Activated T-helper 1 cell treated with anti-CD3 and anti-CD28 coated beads, Interleukin-2, amount 50 U/mL, for 16 hours (primary cell): ENCODE measurements at regions not wholly inside any gene's neighbourhood (a gene's known extent, or its start where the extent isn't known, plus 50 kb on each side); places are given as distances from the start of the nearest gene placed in this dataset.
"Not testable (repeated sequence)": the region's sequence is repeated elsewhere in the genome, so short reads cannot be mapped to it uniquely, and the experiment has no call there.

Source experiments
- DNase-seq, 2 donors: peaks; one replicate each; pipeline ENCODE4 v3.0.0-alpha.2; 2020; ENCODE audit warnings: low read depth in 1 of 2, low spot score in 1 of 2

- not testable (repeated sequence) for DNase-seq
These were observed 111.4 kb downstream of the CCDC74A start for GRCh38 chr2:131639001-131639620.

GRCh38 chr2:131641414-131642206 is 113.9 kb downstream of the CCDC74A start:
- DNase-seq, result no peak

GRCh38 chr2:131643180-131643579 is 115.5 kb downstream of the CCDC74A start:
- DNase-seq, result not testable (repeated sequence)

GRCh38 chr2:131645177-131645765 is 117.6 kb downstream of the CCDC74A start:
- DNase-seq, result no peak

GRCh38 chr2:131646220-131646619 is 118.5 kb downstream of the CCDC74A start:
- not testable (repeated sequence) for DNase-seq

- no peak for DNase-seq
These were observed 119.1 kb downstream of the CCDC74A start for GRCh38 chr2:131646669-131647297.

- DNase-seq, result not testable (repeated sequence)
These were observed 120.9 kb downstream of the CCDC74A start for GRCh38 chr2:131648565-131648964.

- DNase-seq, result not testable (repeated sequence)
These were observed 124.6 kb downstream of the CCDC74A start for GRCh38 chr2:131652246-131652645.

GRCh38 chr2:131654107-131654506 is 126.4 kb downstream of the CCDC74A start:
- DNase-seq, result not testable (repeated sequence)

- DNase-seq, result no peak
These were observed 129.3 kb downstream of the CCDC74A start for GRCh38 chr2:131656816-131657633.

GRCh38 chr2:131657895-131658768 is 130.4 kb downstream of the CCDC74A start:
- no peak for DNase-seq

- no peak for DNase-seq
These were observed 131.1 kb downstream of the CCDC74A start for GRCh38 chr2:131658769-131659131.

- no peak for DNase-seq
These were observed 131.5 kb downstream of the CCDC74A start for GRCh38 chr2:131659168-131659572.

GRCh38 chr2:131661101-131661782 is 133.6 kb downstream of the CCDC74A start:
- DNase-seq, result not testable (repeated sequence)

- DNase-seq, result not testable (repeated sequence)
These were observed 134.3 kb downstream of the CCDC74A start for GRCh38 chr2:131661884-131662535.

GRCh38 chr2:131663501-131663900 is 135.8 kb downstream of the CCDC74A start:
- DNase-seq, result not testable (repeated sequence)

GRCh38 chr2:131665716-131666115 is 138.0 kb downstream of the CCDC74A start:
- not testable (repeated sequence) for DNase-seq

- not testable (repeated sequence) for DNase-seq
These were observed 141.3 kb downstream of the CCDC74A start for GRCh38 chr2:131668794-131669540.
